ENCODE measurements at regions not wholly inside any gene's neighbourhood (a gene's known extent, or its start where the extent isn't known, plus 50 kb on each side); places are given as distances from the start of the nearest gene placed in this dataset.

DNA sequence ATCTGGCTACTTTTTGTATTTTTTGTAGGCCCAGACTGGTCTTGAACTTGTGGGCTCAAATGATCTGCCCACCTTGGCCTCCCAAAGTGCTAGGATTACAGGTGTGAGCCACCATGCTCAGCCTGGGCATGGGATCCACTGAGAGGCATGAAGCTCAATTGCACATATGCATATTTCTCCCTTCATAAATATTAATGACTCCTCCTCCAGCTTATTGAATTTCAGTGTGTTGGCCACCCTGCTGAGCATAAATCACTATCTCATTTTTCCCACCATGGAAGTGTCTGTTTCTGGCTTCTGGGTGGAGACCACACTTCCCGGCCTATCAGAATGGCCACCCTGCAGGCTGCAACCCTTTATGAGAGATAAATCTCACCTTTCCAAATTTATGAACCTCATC lies 53.6 kb upstream of the KIF16B start:
- Histone ChIP-seq H3K27ac (no peak overlapping the region), H3K4me3 (no peak overlapping the region), H3K27me3 (replicated peaks in 1 of 7) (no peaks in the 10 kb centered on the region), H3K4me1 (no peaks in the 10 kb centered on the region), H3K9me3 (no peaks in the 10 kb centered on the region), H3K36me3 (no peaks in the 10 kb centered on the region)
- 86 to 94% (median 89%) methylated on average over 1 of the region's 1 CpG for WGBS, 5 donors
- TF ChIP-seq, protein P1, sequence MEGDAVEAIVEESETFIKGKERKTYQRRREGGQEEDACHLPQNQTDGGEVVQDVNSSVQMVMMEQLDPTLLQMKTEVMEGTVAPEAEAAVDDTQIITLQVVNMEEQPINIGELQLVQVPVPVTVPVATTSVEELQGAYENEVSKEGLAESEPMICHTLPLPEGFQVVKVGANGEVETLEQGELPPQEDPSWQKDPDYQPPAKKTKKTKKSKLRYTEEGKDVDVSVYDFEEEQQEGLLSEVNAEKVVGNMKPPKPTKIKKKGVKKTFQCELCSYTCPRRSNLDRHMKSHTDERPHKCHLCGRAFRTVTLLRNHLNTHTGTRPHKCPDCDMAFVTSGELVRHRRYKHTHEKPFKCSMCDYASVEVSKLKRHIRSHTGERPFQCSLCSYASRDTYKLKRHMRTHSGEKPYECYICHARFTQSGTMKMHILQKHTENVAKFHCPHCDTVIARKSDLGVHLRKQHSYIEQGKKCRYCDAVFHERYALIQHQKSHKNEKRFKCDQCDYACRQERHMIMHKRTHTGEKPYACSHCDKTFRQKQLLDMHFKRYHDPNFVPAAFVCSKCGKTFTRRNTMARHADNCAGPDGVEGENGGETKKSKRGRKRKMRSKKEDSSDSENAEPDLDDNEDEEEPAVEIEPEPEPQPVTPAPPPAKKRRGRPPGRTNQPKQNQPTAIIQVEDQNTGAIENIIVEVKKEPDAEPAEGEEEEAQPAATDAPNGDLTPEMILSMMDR (IDR thresholded peaks at IDR 0.05 in 8 of 11, conservative IDR thresholded peaks at IDR 0.05 in 3 of 11) = no peak
- no peak for TF ChIP-seq POLR2AphosphoS5 (IDR thresholded peaks at IDR 0.05)
- TF ChIP-seq POLR2A (IDR thresholded peaks at IDR 0.05) = no peak
- intact Hi-C loops (cut with DNase I; ENCODE audit: low total_unique reads) = no loop called here
- DNase-seq = no peak

DNA sequence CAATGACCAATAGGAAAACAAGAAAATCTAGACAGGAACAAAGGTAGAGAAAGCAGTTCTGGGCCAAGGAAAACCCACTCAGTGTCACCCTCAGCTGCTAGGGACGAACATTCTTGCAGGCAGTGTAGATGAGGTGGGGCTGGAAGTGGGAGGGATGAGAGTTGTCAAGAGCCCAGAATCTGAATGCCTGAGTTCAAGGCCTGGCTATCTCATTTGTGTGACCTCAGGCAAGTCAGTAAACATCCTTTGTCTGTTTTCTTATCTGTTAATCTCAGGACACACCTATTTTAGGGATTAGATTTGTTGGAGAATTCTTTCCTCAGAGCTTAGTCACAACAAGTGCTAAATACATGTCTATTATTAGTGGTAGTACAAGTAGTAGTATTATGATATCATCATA lies 50.9 kb upstream of the KIF16B start:
- Histone ChIP-seq H3K36me3 (no peaks in the 10 kb centered on the region), H3K27me3 (replicated peaks in 1 of 7) (no peaks in the 10 kb centered on the region), H3K27ac (no peak overlapping the region), H3K9me3 (no peaks in the 10 kb centered on the region), H3K4me1 (no peaks in the 10 kb centered on the region), H3K4me3 (no peak overlapping the region)
- DNase-seq = no peak
- 52 to 68% (median 57%) methylated on average over 1 of the region's 1 CpG for WGBS, 5 donors
- no peak for TF ChIP-seq POLR2A (IDR thresholded peaks at IDR 0.05)
- TF ChIP-seq, protein P1 (IDR thresholded peaks at IDR 0.05 in 8 of 11, conservative IDR thresholded peaks at IDR 0.05 in 3 of 11) = no peak
- TF ChIP-seq POLR2AphosphoS5 (IDR thresholded peaks at IDR 0.05) = no peak
- intact Hi-C loops (cut with DNase I; ENCODE audit: low total_unique reads) = no loop called here

Small RNAs in the stretch of these regions (small RNA-seq; reads per million reads assigned to genes)
- gene RF00019 = 0 reads per million in 4 donors

Measured in spleen (tissue), 11 donors.